ENCODE measurements at regions not wholly inside any gene's neighbourhood (a gene's known extent, or its start where the extent isn't known, plus 50 kb on each side); places are given as distances from the start of the nearest gene placed in this dataset.

GRCh38 chrX:125193921-125194320, 125.8 kb upstream of the TEX13C start:
- TF ChIP-seq CTCF (IDR thresholded peaks at IDR 0.05; ENCODE audit: borderline replicate concordance, extremely low read depth, insufficient read depth), result no peak
- no peak overlapping the region for H3K27ac ChIP-seq (ENCODE audit: low read depth in 2 of 2, low read length in 2 of 2)
- no peak overlapping the region for H3K4me3 ChIP-seq (ENCODE audit: low read length in 3 of 3)
- no peak overlapping the region for H3K9ac ChIP-seq (ENCODE audit: low read length in 3 of 3)
- H3K4me1 ChIP-seq (ENCODE audit: control insufficient read depth in 2 of 3, insufficient read depth in 2 of 3, low read depth in 1 of 3, low read length in 3 of 3), result no peaks in the 10 kb centered on the region
- no peaks in the 10 kb centered on the region for H3K36me3 ChIP-seq (ENCODE audit: control insufficient read depth in 2 of 3, insufficient read depth in 3 of 3, low read length in 3 of 3)
- intact Hi-C loops (cut with DNase I), result no loop called here
- DNase-seq, result no peak
- no peak for FAIRE-seq
- H3K9me3 ChIP-seq (ENCODE audit: control insufficient read depth in 2 of 3, insufficient read depth in 1 of 3, low read length in 3 of 3), result no peaks in the 10 kb centered on the region
- no peaks in the 10 kb centered on the region for H3K27me3 ChIP-seq (ENCODE audit: control insufficient read depth, insufficient read depth, low read length)

- no peak for DNase-seq
- Histone ChIP-seq H3K27me3 (ENCODE audit: control insufficient read depth, insufficient read depth, low read length) (peaks cover 9% of the 10 kb centered on the region), H3K4me1 (ENCODE audit: control insufficient read depth in 2 of 3, insufficient read depth in 2 of 3, low read depth in 1 of 3, low read length in 3 of 3) (no peaks in the 10 kb centered on the region), H3K9me3 (ENCODE audit: control insufficient read depth in 2 of 3, insufficient read depth in 1 of 3, low read length in 3 of 3) (no peaks in the 10 kb centered on the region), H3K27ac (ENCODE audit: low read depth in 2 of 2, low read length in 2 of 2) (no peak overlapping the region), H3K9ac (ENCODE audit: low read length in 3 of 3) (no peak overlapping the region), H3K36me3 (ENCODE audit: control insufficient read depth in 2 of 3, insufficient read depth in 3 of 3, low read length in 3 of 3) (no peaks in the 10 kb centered on the region), H3K4me3 (ENCODE audit: low read length in 3 of 3) (no peak overlapping the region)
- no peak for FAIRE-seq
- no peak for TF ChIP-seq CTCF (IDR thresholded peaks at IDR 0.05; ENCODE audit: borderline replicate concordance, extremely low read depth, insufficient read depth)
- intact Hi-C loops (cut with DNase I), result no loop called here
Observed at GRCh38 chrX:125198546-125198945, 121.1 kb upstream of the TEX13C start.

DNA sequence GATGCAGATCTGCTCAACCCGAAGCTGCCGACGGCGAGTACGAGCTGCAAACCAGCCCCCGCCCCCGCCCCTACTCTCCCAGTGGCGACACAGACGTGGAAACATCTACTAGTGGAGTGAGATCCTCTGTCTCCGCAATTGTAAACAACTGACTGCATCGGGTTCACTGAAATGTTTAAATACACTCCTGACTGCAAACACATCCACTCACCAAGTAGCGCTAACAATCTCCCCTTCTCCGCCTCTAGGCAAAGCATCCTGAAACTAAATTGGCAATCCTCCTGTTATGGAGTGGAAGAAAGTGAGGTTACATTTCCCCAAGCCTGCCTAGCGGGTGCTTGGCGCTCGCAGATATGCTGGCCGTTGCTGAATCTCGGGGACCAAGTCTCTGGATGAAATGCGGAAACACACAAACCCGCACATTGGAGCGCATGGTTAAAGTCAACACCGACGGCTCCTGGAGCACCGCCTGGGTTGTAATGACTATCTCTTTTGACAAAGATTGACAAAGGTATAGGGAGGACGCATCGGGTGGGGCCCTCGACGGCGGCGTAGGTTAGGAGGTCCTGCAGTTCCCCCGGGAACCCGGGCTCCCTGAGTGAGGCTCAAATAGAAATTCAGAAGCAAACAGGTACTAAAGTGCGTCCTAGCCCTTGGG, 117.0 kb upstream of the TEX13C start:
- peak overlapping the region; percentile 30 to 72 (median 46) for H3K4me3 ChIP-seq (ENCODE audit: low read length in 3 of 3)
- H3K27ac ChIP-seq (ENCODE audit: low read depth in 2 of 2, low read length in 2 of 2), result no peak overlapping the region
- DNase-seq, result peak in 4 of 5 donors; percentile 4 to 23 (median 12)
- peaks cover 9% of the 10 kb centered on the region for H3K27me3 ChIP-seq (ENCODE audit: control insufficient read depth, insufficient read depth, low read length)
- no peak for FAIRE-seq
- no peaks in the 10 kb centered on the region for H3K36me3 ChIP-seq (ENCODE audit: control insufficient read depth in 2 of 3, insufficient read depth in 3 of 3, low read length in 3 of 3)
- TF ChIP-seq CTCF (IDR thresholded peaks at IDR 0.05; ENCODE audit: borderline replicate concordance, extremely low read depth, insufficient read depth), result no peak
- intact Hi-C loops (cut with DNase I), result no loop called here
- peak overlapping the region in 1 of 3 donors; percentile 46 for H3K9ac ChIP-seq (ENCODE audit: low read length in 3 of 3)
- no peaks in the 10 kb centered on the region for H3K4me1 ChIP-seq (ENCODE audit: control insufficient read depth in 2 of 3, insufficient read depth in 2 of 3, low read depth in 1 of 3, low read length in 3 of 3)
- no peaks in the 10 kb centered on the region for H3K9me3 ChIP-seq (ENCODE audit: control insufficient read depth in 2 of 3, insufficient read depth in 1 of 3, low read length in 3 of 3)

DNA sequence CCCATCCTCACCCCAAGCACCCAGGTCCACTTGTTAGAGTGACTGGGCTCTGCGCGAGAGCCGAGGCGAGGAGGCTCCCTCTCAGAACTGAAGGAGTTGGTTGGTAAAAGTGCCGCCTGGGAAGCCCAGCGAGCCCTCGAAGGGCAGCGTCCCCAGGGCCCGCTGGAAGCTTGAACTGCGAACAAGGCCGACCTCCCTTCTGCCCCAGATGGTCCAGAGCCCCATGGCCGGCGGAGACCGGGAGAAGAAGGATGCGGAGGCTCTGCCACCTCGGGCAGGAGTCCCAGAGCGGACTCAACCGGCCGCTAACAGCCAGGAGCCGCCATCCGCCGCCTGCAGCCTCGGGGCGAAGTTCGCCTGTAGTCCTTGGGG, 116.3 kb upstream of the TEX13C start:
- TF ChIP-seq CTCF (IDR thresholded peaks at IDR 0.05; ENCODE audit: borderline replicate concordance, extremely low read depth, insufficient read depth), result no peak
- intact Hi-C loops (cut with DNase I), result no loop called here
- Histone ChIP-seq H3K36me3 (ENCODE audit: control insufficient read depth in 2 of 3, insufficient read depth in 3 of 3, low read length in 3 of 3) (no peaks in the 10 kb centered on the region), H3K27me3 (ENCODE audit: control insufficient read depth, insufficient read depth, low read length) (peaks cover 9% of the 10 kb centered on the region), H3K9me3 (ENCODE audit: control insufficient read depth in 2 of 3, insufficient read depth in 1 of 3, low read length in 3 of 3) (no peaks in the 10 kb centered on the region), H3K4me1 (ENCODE audit: control insufficient read depth in 2 of 3, insufficient read depth in 2 of 3, low read depth in 1 of 3, low read length in 3 of 3) (no peaks in the 10 kb centered on the region), H3K27ac (ENCODE audit: low read depth in 2 of 2, low read length in 2 of 2) (no peak overlapping the region), H3K4me3 (ENCODE audit: low read length in 3 of 3) (peak overlapping the region in 1 of 3 donors; percentile 72), H3K9ac (ENCODE audit: low read length in 3 of 3) (no peak overlapping the region)
- peak in 3 of 5 donors; percentile 29 to 78 (median 41) for DNase-seq
- no peak for FAIRE-seq
